ENCODE measurements at regions not wholly inside any gene's neighbourhood (a gene's known extent, or its start where the extent isn't known, plus 50 kb on each side); places are given as distances from the start of the nearest gene placed in this dataset.

GRCh38 chr11:88448131-88448670, 110.7 kb upstream of the CTSC start:
- 72 to 80% methylated on average over 9 of the region's 9 CpGs for WGBS, 2 donors
- intact Hi-C loops (cut with DNase I): no loop called here
- Histone ChIP-seq H3K27me3 (ENCODE audit: control insufficient read depth in 1 of 2, insufficient read depth in 2 of 2, low read length in 1 of 2) (no peaks in the 10 kb centered on the region), H3K36me3 (ENCODE audit: control insufficient read depth in 1 of 2, insufficient read depth in 2 of 2, low read length in 1 of 2) (no peaks in the 10 kb centered on the region), H3K9me3 (ENCODE audit: control insufficient read depth, low read length) (no peaks in the 10 kb centered on the region), H3K4me3 (ENCODE audit: low read length in 2 of 2) (no peak overlapping the region), H3K4me1 (ENCODE audit: control insufficient read depth in 1 of 2, insufficient read depth in 2 of 2, low read length in 2 of 2) (no peaks in the 10 kb centered on the region), H3K27ac (ENCODE audit: low read depth in 1 of 2, low read length in 2 of 2) (no peak overlapping the region)
- DNase-seq (no peak), ATAC-seq (ENCODE audit: low FRiP score) (no peak)

- 84 to 87% methylated on average over 1 of the region's 1 CpG for WGBS, 2 donors
- no peak overlapping the region for H3K27ac ChIP-seq (ENCODE audit: low read depth in 1 of 2, low read length in 2 of 2)
- H3K36me3 ChIP-seq (ENCODE audit: control insufficient read depth in 1 of 2, insufficient read depth in 2 of 2, low read length in 1 of 2): no peaks in the 10 kb centered on the region
- DNase-seq (no peak), ATAC-seq (ENCODE audit: low FRiP score) (no peak)
- intact Hi-C loops (cut with DNase I): no loop called here
- no peaks in the 10 kb centered on the region for H3K27me3 ChIP-seq (ENCODE audit: control insufficient read depth in 1 of 2, insufficient read depth in 2 of 2, low read length in 1 of 2)
- no peaks in the 10 kb centered on the region for H3K4me1 ChIP-seq (ENCODE audit: control insufficient read depth in 1 of 2, insufficient read depth in 2 of 2, low read length in 2 of 2)
- H3K4me3 ChIP-seq (ENCODE audit: low read length in 2 of 2): no peak overlapping the region
- no peaks in the 10 kb centered on the region for H3K9me3 ChIP-seq (ENCODE audit: control insufficient read depth, low read length)
Measured at GRCh38 chr11:88447281-88447680, 109.7 kb upstream of the CTSC start.

DNA sequence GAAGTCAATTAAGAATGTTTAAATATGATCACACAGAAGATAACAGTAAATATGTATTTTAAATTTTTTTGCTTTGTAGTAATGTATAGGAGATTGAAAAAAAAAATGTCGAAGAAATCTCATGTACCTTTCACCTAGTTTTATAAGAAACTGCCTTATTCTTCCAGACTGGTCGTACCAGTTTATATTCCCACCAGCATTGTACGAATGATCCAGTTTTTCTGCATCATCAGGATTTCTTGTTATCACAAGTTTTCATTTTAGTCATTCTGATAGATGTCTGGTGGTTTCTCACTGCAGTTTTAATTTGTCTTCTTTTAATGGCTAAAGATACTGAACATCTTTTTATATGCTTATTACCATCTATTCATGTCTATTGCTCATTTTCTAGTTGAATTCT, 101.8 kb upstream of the CTSC start:
- H3K4me1 ChIP-seq (ENCODE audit: control insufficient read depth in 1 of 2, insufficient read depth in 2 of 2, low read length in 2 of 2): no peaks in the 10 kb centered on the region
- DNase-seq (no peak), ATAC-seq (ENCODE audit: low FRiP score) (no peak)
- H3K27ac ChIP-seq (ENCODE audit: low read depth in 1 of 2, low read length in 2 of 2): no peak overlapping the region
- no peak overlapping the region for H3K4me3 ChIP-seq (ENCODE audit: low read length in 2 of 2)
- WGBS, 2 donors: 74 to 79% methylated on average over 3 of the region's 3 CpGs
- no peaks in the 10 kb centered on the region for H3K36me3 ChIP-seq (ENCODE audit: control insufficient read depth in 1 of 2, insufficient read depth in 2 of 2, low read length in 1 of 2)
- no peaks in the 10 kb centered on the region for H3K27me3 ChIP-seq (ENCODE audit: control insufficient read depth in 1 of 2, insufficient read depth in 2 of 2, low read length in 1 of 2)
- H3K9me3 ChIP-seq (ENCODE audit: control insufficient read depth, low read length): no peaks in the 10 kb centered on the region
- intact Hi-C loops (cut with DNase I): no loop called here

DNA sequence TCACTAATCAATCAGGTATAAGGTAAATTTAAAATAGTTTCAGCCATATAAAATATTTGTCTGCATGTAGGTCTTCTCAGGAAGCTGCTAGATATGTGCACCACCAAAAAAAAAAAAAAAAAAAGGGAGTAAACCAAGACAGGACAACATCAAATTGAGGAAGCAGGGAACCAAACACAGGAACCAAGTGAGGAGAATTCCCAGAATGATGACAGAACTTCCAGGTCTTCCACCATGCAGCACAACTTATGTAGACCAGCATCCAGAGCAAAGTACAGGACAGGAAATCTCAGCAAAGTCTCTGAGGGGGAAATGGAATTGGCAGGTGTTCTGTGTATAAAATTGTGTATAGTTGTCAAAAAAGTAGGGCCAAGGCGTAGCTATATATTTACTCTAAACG, 101.2 kb upstream of the CTSC start:
- intact Hi-C loops (cut with DNase I): no loop called here
- H3K27ac ChIP-seq (ENCODE audit: low read depth in 1 of 2, low read length in 2 of 2): no peak overlapping the region
- H3K4me1 ChIP-seq (ENCODE audit: control insufficient read depth in 1 of 2, insufficient read depth in 2 of 2, low read length in 2 of 2): no peaks in the 10 kb centered on the region
- no peak overlapping the region for H3K4me3 ChIP-seq (ENCODE audit: low read length in 2 of 2)
- WGBS, 2 donors: 79 to 82% methylated on average over 2 of the region's 2 CpGs
- no peaks in the 10 kb centered on the region for H3K36me3 ChIP-seq (ENCODE audit: control insufficient read depth in 1 of 2, insufficient read depth in 2 of 2, low read length in 1 of 2)
- ATAC-seq (ENCODE audit: low FRiP score) (no peak), DNase-seq (no peak)
- H3K9me3 ChIP-seq (ENCODE audit: control insufficient read depth, low read length): no peaks in the 10 kb centered on the region
- no peaks in the 10 kb centered on the region for H3K27me3 ChIP-seq (ENCODE audit: control insufficient read depth in 1 of 2, insufficient read depth in 2 of 2, low read length in 1 of 2)

- intact Hi-C loops (cut with DNase I): no loop called here
- WGBS, 2 donors: 86 to 89% methylated on average over 2 of the region's 2 CpGs
- H3K27me3 ChIP-seq (ENCODE audit: control insufficient read depth in 1 of 2, insufficient read depth in 2 of 2, low read length in 1 of 2): no peaks in the 10 kb centered on the region
- no peak overlapping the region for H3K27ac ChIP-seq (ENCODE audit: low read depth in 1 of 2, low read length in 2 of 2)
- no peaks in the 10 kb centered on the region for H3K4me1 ChIP-seq (ENCODE audit: control insufficient read depth in 1 of 2, insufficient read depth in 2 of 2, low read length in 2 of 2)
- H3K4me3 ChIP-seq (ENCODE audit: low read length in 2 of 2): no peak overlapping the region
- ATAC-seq (ENCODE audit: low FRiP score) (no peak), DNase-seq (no peak)
- no peaks in the 10 kb centered on the region for H3K36me3 ChIP-seq (ENCODE audit: control insufficient read depth in 1 of 2, insufficient read depth in 2 of 2, low read length in 1 of 2)
- no peaks in the 10 kb centered on the region for H3K9me3 ChIP-seq (ENCODE audit: control insufficient read depth, low read length)
Measured at GRCh38 chr11:88435415-88435814, 97.9 kb upstream of the CTSC start.

DNA sequence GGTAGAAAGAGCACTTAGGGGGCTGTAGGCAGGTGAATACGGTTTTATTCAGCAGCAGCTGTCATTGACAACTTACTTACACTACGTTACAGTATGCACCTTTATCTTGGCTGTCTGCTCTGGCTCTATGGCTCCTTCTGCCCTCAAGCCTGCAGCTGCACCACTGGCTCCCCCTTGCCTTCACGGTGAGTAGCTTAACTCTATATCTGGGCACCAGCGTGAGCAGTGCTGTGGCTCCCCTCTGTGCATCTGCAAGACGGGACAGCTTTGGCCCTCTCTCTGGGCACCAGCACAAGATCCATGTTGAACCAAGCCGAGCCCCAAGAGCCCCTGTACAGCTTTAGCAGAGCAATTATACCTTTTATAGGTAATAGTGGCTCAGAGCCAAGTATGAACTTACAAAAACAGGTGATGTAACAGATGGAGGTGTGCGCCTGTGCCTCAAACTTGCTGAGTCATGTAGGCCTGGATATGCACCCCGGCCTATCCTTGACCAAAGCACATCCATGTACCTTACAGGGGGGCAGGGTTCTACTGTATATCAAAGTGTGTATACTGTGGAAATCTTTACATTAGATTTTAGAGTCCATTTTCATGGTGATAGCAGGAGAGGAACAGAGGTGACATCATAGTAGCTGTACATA, 96.9 kb upstream of the CTSC start:
- no peak overlapping the region for H3K4me3 ChIP-seq (ENCODE audit: low read length in 2 of 2)
- no peak overlapping the region for H3K27ac ChIP-seq (ENCODE audit: low read depth in 1 of 2, low read length in 2 of 2)
- H3K9me3 ChIP-seq (ENCODE audit: control insufficient read depth, low read length): no peaks in the 10 kb centered on the region
- no peaks in the 10 kb centered on the region for H3K36me3 ChIP-seq (ENCODE audit: control insufficient read depth in 1 of 2, insufficient read depth in 2 of 2, low read length in 1 of 2)
- no peaks in the 10 kb centered on the region for H3K27me3 ChIP-seq (ENCODE audit: control insufficient read depth in 1 of 2, insufficient read depth in 2 of 2, low read length in 1 of 2)
- H3K4me1 ChIP-seq (ENCODE audit: control insufficient read depth in 1 of 2, insufficient read depth in 2 of 2, low read length in 2 of 2): no peaks in the 10 kb centered on the region
- intact Hi-C loops (cut with DNase I): no loop called here
- DNase-seq (no peak), ATAC-seq (ENCODE audit: low FRiP score) (no peak)
- 81 to 87% methylated on average over 8 of the region's 8 CpGs for WGBS, 2 donors

- Histone ChIP-seq H3K27ac (ENCODE audit: low read depth in 1 of 2, low read length in 2 of 2) (no peak overlapping the region), H3K4me3 (ENCODE audit: low read length in 2 of 2) (no peak overlapping the region), H3K36me3 (ENCODE audit: control insufficient read depth in 1 of 2, insufficient read depth in 2 of 2, low read length in 1 of 2) (no peaks in the 10 kb centered on the region), H3K9me3 (ENCODE audit: control insufficient read depth, low read length) (no peaks in the 10 kb centered on the region), H3K4me1 (ENCODE audit: control insufficient read depth in 1 of 2, insufficient read depth in 2 of 2, low read length in 2 of 2) (no peaks in the 10 kb centered on the region), H3K27me3 (ENCODE audit: control insufficient read depth in 1 of 2, insufficient read depth in 2 of 2, low read length in 1 of 2) (no peaks in the 10 kb centered on the region)
- no peak for ATAC-seq (ENCODE audit: low FRiP score)
- intact Hi-C loops (cut with DNase I): no loop called here
- no peak for DNase-seq
- 90 to 93% methylated on average over 13 of the region's 13 CpGs for WGBS, 2 donors
Measured at GRCh38 chr11:88433536-88434230, 96.1 kb upstream of the CTSC start.

DNA sequence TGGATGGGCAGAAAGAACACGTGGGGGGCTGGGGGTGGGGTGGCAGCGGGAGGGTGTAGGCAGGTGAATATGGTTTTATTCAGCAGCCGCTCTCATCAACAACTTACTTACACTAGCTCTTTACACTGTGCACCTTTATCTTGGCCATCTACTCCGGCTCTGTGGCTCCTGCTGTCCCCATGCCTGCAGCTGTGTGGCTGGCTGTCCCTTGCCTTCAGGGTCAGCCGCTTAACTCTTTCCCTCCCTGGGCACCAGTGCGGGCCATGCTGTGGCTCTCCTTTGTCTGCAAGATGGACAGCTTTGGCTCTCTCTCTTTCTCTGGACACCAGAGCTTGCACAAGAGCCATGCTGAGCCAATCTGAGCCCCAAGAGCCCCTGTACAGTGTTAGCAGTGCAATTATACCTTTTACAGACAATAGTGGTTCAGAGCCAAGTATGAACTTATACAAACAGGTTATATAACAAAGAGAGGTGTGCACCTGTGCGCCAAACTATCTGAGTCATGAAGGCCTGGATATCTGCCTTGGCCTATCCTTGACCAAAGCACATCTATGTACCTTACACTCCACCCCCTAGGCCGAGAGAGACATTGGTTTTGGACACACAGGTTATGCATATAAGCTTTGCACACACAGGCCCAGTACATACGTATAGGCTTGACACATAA, 94.3 kb upstream of the CTSC start:
- Histone ChIP-seq H3K27ac (ENCODE audit: low read depth in 1 of 2, low read length in 2 of 2) (no peak overlapping the region), H3K36me3 (ENCODE audit: control insufficient read depth in 1 of 2, insufficient read depth in 2 of 2, low read length in 1 of 2) (no peaks in the 10 kb centered on the region), H3K9me3 (ENCODE audit: control insufficient read depth, low read length) (no peaks in the 10 kb centered on the region), H3K27me3 (ENCODE audit: control insufficient read depth in 1 of 2, insufficient read depth in 2 of 2, low read length in 1 of 2) (no peaks in the 10 kb centered on the region), H3K4me1 (ENCODE audit: control insufficient read depth in 1 of 2, insufficient read depth in 2 of 2, low read length in 2 of 2) (no peaks in the 10 kb centered on the region), H3K4me3 (ENCODE audit: low read length in 2 of 2) (no peak overlapping the region)
- intact Hi-C loops (cut with DNase I): no loop called here
- ATAC-seq (ENCODE audit: low FRiP score): no peak
- WGBS, 2 donors: 82 to 83% methylated on average over 9 of the region's 9 CpGs
- DNase-seq: no peak

- WGBS, 2 donors: 81 to 84% methylated on average over 1 of the region's 1 CpG
- no peak for DNase-seq
- ATAC-seq (ENCODE audit: low FRiP score): no peak
- Histone ChIP-seq H3K27me3 (ENCODE audit: control insufficient read depth in 1 of 2, insufficient read depth in 2 of 2, low read length in 1 of 2) (no peaks in the 10 kb centered on the region), H3K4me1 (ENCODE audit: control insufficient read depth in 1 of 2, insufficient read depth in 2 of 2, low read length in 2 of 2) (no peaks in the 10 kb centered on the region), H3K27ac (ENCODE audit: low read depth in 1 of 2, low read length in 2 of 2) (no peak overlapping the region), H3K4me3 (ENCODE audit: low read length in 2 of 2) (no peak overlapping the region), H3K36me3 (ENCODE audit: control insufficient read depth in 1 of 2, insufficient read depth in 2 of 2, low read length in 1 of 2) (no peaks in the 10 kb centered on the region), H3K9me3 (ENCODE audit: control insufficient read depth, low read length) (no peaks in the 10 kb centered on the region)
- intact Hi-C loops (cut with DNase I): no loop called here
Measured at GRCh38 chr11:88428959-88429358, 91.4 kb upstream of the CTSC start.
